Thyroid gland (tissue), 4 donors: ENCODE measurements at regions not wholly inside any gene's neighbourhood (a gene's known extent, or its start where the extent isn't known, plus 50 kb on each side); places are given as distances from the start of the nearest gene placed in this dataset.

Experiments used
- DNase-seq, 2 donors: peaks; one replicate each; pipeline ENCODE4 v3.0.0-alpha.2; 2019
- H3K27ac ChIP-seq, 3 donors: fragments of 200-600 bp; sonication (generic); 1 replicate in 2 of 3; 2 replicates in 1 of 3; pipeline ENCODE4 v1.5.1; 2016 to 2019; ENCODE audit warnings: mild to moderate bottlenecking in 1 of 3, moderate library complexity in 1 of 3
- H3K27me3 ChIP-seq: fragments of 200-600 bp; sonication (generic); one replicate; pipeline ENCODE4 v1.5.1; 2019
- H3K36me3 ChIP-seq, 2 donors: fragments of 200-600 bp; sonication (generic); one replicate each; pipeline ENCODE4 v1.5.1; 2016 to 2019
- H3K4me1 ChIP-seq, 2 donors: fragments of 200-600 bp; sonication (generic); one replicate each; pipeline ENCODE4 v1.5.1; 2017 to 2019
- H3K4me3 ChIP-seq, 3 donors: fragments of 200-600 bp; sonication (generic); replicated peaks in 1 of 3; 1 replicate in 2 of 3; 2 replicates in 1 of 3; pipeline ENCODE4 v1.5.1; 2016; ENCODE audit warnings: mild to moderate bottlenecking in 1 of 3
- H3K9me3 ChIP-seq: fragments of 200-600 bp; sonication (generic); one replicate; pipeline ENCODE4 v1.5.1; 2017
- CTCF ChIP-seq, 6 experiments: fragments of 200-600 bp in 3 of 6; fragments of 450-650 bp in 3 of 6; sonication (generic) in 3 of 6; IDR thresholded peaks; one replicate each; pipeline ENCODE4 v1.5.1; 2016 to 2019; ENCODE audit warnings: antibody characterized with exemption in 6 of 6, mild to moderate bottlenecking in 2 of 6, inconsistent platforms in 1 of 6, moderate library complexity in 1 of 6
- POLR2A ChIP-seq, 2 donors: fragments of 450-650 bp; IDR thresholded peaks; one replicate each; pipeline ENCODE4 v1.6.1; 2017; ENCODE audit warnings: antibody characterized with exemption in 2 of 2, mild to moderate bottlenecking in 2 of 2, moderate library complexity in 1 of 2
- WGBS, 2 donors: methylation state at CpG; one replicate each; pipeline ENCODE4 v1.1.5; 2017; 5-methylcytosine and 5-hydroxymethylcytosine counted together
- intact Hi-C: fragments of 100-400 bp; cut with DNase I; formaldehyde crosslinking; loops from one replicate; pipeline ENCODE4 v1.15.1; 2023

GRCh38 chr18:51647942-51648341, 450.5 kb upstream of the MEX3C start:
- intact Hi-C loops, result no loop called here
- no peak for DNase-seq
- Histone ChIP-seq H3K4me3 (no peak overlapping the region), H3K36me3 (no peaks in the 10 kb centered on the region), H3K27ac (no peak overlapping the region), H3K4me1 (no peaks in the 10 kb centered on the region), H3K9me3 (no peaks in the 10 kb centered on the region), H3K27me3 (no peaks in the 10 kb centered on the region)
- no peak for TF ChIP-seq POLR2A (IDR thresholded peaks at IDR 0.05)
- no peak for TF ChIP-seq CTCF (IDR thresholded peaks at IDR 0.05)
- 71 to 82% methylated on average over 2 of the region's 2 CpGs for WGBS, 2 donors

GRCh38 chr18:51649796-51650195, 452.3 kb upstream of the MEX3C start:
- H3K4me1 ChIP-seq, result no peaks in the 10 kb centered on the region
- no peaks in the 10 kb centered on the region for H3K36me3 ChIP-seq
- H3K27me3 ChIP-seq, result no peaks in the 10 kb centered on the region
- no peak for DNase-seq
- intact Hi-C loops, result no loop called here
- H3K27ac ChIP-seq, result no peak overlapping the region
- WGBS, 2 donors, result 88 to 89% methylated on average over 1 of the region's 1 CpG
- no peak for TF ChIP-seq CTCF (IDR thresholded peaks at IDR 0.05)
- no peak for TF ChIP-seq POLR2A (IDR thresholded peaks at IDR 0.05)
- no peak overlapping the region for H3K4me3 ChIP-seq
- no peaks in the 10 kb centered on the region for H3K9me3 ChIP-seq

- intact Hi-C loops, result no loop called here
Observed at GRCh38 chr18:51651761-51652160, 454.3 kb upstream of the MEX3C start.

GRCh38 chr18:51653507-51654213, 456.2 kb upstream of the MEX3C start:
- no peak for DNase-seq
- no peak overlapping the region for H3K4me3 ChIP-seq
- intact Hi-C loops, result no loop called here
- TF ChIP-seq CTCF (IDR thresholded peaks at IDR 0.05) (no peak), POLR2A (IDR thresholded peaks at IDR 0.05) (no peak)
- H3K27ac ChIP-seq, result no peak overlapping the region
- H3K4me1 ChIP-seq, result no peaks in the 10 kb centered on the region
- no peaks in the 10 kb centered on the region for H3K36me3 ChIP-seq
- 79 to 84% methylated on average over 3 of the region's 3 CpGs for WGBS, 2 donors
- no peaks in the 10 kb centered on the region for H3K9me3 ChIP-seq
- no peaks in the 10 kb centered on the region for H3K27me3 ChIP-seq

More at GRCh38 chr18:51651761-51652160, 454.3 kb upstream of the MEX3C start:
- Histone ChIP-seq H3K27me3 (no peaks in the 10 kb centered on the region), H3K36me3 (no peaks in the 10 kb centered on the region), H3K27ac (no peak overlapping the region), H3K4me3 (no peak overlapping the region), H3K9me3 (no peaks in the 10 kb centered on the region), H3K4me1 (no peaks in the 10 kb centered on the region)
- DNase-seq, result no peak
- TF ChIP-seq CTCF (IDR thresholded peaks at IDR 0.05) (no peak), POLR2A (IDR thresholded peaks at IDR 0.05) (no peak)
- 50 to 68% methylated on average over 2 of the region's 2 CpGs for WGBS, 2 donors

- Histone ChIP-seq H3K9me3 (no peaks in the 10 kb centered on the region), H3K27ac (no peak overlapping the region), H3K27me3 (no peaks in the 10 kb centered on the region), H3K36me3 (no peaks in the 10 kb centered on the region), H3K4me1 (no peaks in the 10 kb centered on the region), H3K4me3 (no peak overlapping the region)
- no peak for DNase-seq
- 48 to 54% methylated on average over 10 of the region's 10 CpGs for WGBS, 2 donors
- TF ChIP-seq CTCF (IDR thresholded peaks at IDR 0.05) (no peak), POLR2A (IDR thresholded peaks at IDR 0.05) (no peak)
- intact Hi-C loops, result no loop called here
Observed at GRCh38 chr18:51654488-51655326, 457.2 kb upstream of the MEX3C start.
